Bronchial epithelial cell (primary cell): ENCODE measurements at regions not wholly inside any gene's neighbourhood (a gene's known extent, or its start where the extent isn't known, plus 50 kb on each side); places are given as distances from the start of the nearest gene placed in this dataset.
"Not testable (repeated sequence)": the region's sequence is repeated elsewhere in the genome, so short reads cannot be mapped to it uniquely, and the experiment has no call there.

ENCODE experiments used
- DNase-seq: peaks from one replicate; pipeline ENCODE4 v3.0.0-alpha.2; 2010; ENCODE audit warnings: low read depth
- FAIRE-seq: peaks from 2 replicates; lab custom pipeline; 2011; peaks lifted over from hg19 to GRCh38; lab: Jason Lieb, UNC
- H3K27me3 ChIP-seq: 2 replicates; pipeline ENCODE4 v1.5.1; 2011; ENCODE audit warnings: low read length; ENCODE audit not compliant: control insufficient read depth, insufficient read depth
- H3K36me3 ChIP-seq: 2 replicates; pipeline ENCODE4 v1.5.1; 2011; ENCODE audit warnings: low read length; ENCODE audit not compliant: control insufficient read depth, insufficient read depth
- H3K4me3 ChIP-seq: 2 replicates; pipeline ENCODE4 v1.5.1; 2011; ENCODE audit warnings: mild to moderate bottlenecking, low read depth, low read length, control low read depth
- TF ChIP-seq, protein P1 (sequence below): IDR thresholded peaks from 2 replicates; pipeline ENCODE4 v1.5.1; 2011; ENCODE audit warnings: mild to moderate bottlenecking, moderate library complexity, low read length, control low read depth, inconsistent platforms; ENCODE audit not compliant: insufficient read depth, severe bottlenecking

DNA sequence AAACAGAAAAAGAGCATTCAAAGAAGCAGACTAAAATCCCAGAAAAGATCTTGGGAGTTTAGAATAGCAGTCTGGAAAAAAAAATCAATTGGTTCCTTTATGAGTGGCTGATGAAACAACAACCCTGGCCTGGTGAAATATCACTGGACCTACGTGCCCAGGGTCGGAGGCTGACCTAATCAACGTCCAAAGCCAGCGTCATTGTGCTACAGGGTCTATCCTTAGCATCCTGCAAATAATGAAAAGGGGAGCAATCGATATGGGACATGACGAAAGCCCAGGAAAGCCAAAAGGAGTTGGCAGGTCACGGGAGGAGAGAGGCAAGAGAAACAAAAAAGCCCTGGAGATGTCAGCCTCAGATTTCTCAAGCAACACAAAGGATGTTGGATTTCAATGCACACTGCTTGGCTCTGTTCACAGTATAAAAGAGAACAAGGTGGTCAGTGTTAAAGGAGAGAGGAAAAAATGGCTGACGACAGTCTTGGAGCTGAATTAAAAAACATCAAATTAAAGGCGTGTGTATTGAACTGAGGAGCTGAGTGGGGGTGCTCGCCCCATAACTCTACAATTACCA, 148.8 kb downstream of the BLID start:
- DNase-seq (no peak), FAIRE-seq (no peak)
- Histone ChIP-seq H3K27me3 (peaks cover 2% of the 10 kb centered on the region), H3K4me3 (no peak overlapping the region), H3K36me3 (no peaks in the 10 kb centered on the region)
- TF ChIP-seq, protein P1, sequence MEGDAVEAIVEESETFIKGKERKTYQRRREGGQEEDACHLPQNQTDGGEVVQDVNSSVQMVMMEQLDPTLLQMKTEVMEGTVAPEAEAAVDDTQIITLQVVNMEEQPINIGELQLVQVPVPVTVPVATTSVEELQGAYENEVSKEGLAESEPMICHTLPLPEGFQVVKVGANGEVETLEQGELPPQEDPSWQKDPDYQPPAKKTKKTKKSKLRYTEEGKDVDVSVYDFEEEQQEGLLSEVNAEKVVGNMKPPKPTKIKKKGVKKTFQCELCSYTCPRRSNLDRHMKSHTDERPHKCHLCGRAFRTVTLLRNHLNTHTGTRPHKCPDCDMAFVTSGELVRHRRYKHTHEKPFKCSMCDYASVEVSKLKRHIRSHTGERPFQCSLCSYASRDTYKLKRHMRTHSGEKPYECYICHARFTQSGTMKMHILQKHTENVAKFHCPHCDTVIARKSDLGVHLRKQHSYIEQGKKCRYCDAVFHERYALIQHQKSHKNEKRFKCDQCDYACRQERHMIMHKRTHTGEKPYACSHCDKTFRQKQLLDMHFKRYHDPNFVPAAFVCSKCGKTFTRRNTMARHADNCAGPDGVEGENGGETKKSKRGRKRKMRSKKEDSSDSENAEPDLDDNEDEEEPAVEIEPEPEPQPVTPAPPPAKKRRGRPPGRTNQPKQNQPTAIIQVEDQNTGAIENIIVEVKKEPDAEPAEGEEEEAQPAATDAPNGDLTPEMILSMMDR, result no peak

- Histone ChIP-seq H3K36me3 (no peaks in the 10 kb centered on the region), H3K4me3 (no peak overlapping the region), H3K27me3 (no peaks in the 10 kb centered on the region)
- DNase-seq (peak; percentile 89), FAIRE-seq (no peak)
- TF ChIP-seq, protein P1, result no peak
Measured at GRCh38 chr11:121965330-121965729, 150.7 kb downstream of the BLID start.

DNA sequence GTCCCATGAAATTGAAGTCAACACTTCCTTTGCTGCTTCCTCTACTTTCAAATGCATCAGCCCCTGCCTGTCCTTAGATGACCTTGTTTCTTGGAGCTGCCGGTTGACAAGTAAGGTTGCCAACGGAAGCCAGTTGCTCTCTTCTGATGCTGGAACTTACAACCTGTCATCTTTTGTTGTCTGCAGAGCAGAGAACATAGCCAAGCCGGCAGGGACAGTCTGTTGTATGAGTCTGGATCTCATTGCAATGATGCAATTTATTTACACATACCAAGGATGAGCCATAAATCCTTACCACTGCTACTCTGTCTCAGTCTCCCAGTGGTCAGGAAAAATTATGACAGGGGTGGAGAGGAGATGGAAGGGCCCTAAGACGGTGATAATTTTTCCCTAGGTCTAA, 151.4 kb downstream of the BLID start:
- TF ChIP-seq, protein P1, result no peak
- DNase-seq (peak; percentile 62), FAIRE-seq (peak; percentile 32)
- Histone ChIP-seq H3K27me3 (no peaks in the 10 kb centered on the region), H3K4me3 (no peak overlapping the region), H3K36me3 (no peaks in the 10 kb centered on the region)

DNA sequence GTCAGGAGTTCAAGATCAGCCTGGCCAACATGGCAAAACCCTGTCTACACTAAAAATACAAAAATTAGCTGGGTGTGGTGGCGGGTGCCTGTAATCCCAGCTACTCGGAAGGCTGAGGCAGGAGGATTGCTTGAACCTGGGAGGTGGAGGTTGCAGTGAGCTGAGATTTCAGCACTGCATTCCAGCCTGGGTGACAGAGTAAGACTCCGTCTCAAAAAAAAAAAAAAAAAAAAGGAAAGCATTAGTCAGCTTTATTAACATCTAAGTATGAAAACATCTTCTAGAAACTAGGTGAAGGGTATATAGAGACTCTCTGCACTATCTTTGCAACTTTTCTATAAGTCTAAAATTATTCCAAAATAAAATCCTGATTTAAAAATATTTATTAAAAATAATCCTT, 152.2 kb downstream of the BLID start:
- FAIRE-seq, H3K4me3 ChIP-seq, H3K36me3 ChIP-seq, H3K27me3 ChIP-seq: not testable (repeated sequence)
- DNase-seq, result peak; percentile 22

- Histone ChIP-seq H3K36me3 (no peaks in the 10 kb centered on the region), H3K27me3 (no peaks in the 10 kb centered on the region), H3K4me3 (no peak overlapping the region)
- FAIRE-seq (no peak), DNase-seq (no peak)
- TF ChIP-seq, protein P1, result no peak
Measured at GRCh38 chr11:121961321-121961801, 154.7 kb downstream of the BLID start.

GRCh38 chr11:121958971-121959325, 157.1 kb downstream of the BLID start:
- H3K36me3 ChIP-seq, result no peaks in the 10 kb centered on the region
- no peaks in the 10 kb centered on the region for H3K27me3 ChIP-seq
- TF ChIP-seq, protein P1, result no peak
- H3K4me3 ChIP-seq, result no peak overlapping the region
- no peak for FAIRE-seq
- DNase-seq, result peak; percentile 65
